ENCODE measurements at regions not wholly inside any gene's neighbourhood (a gene's known extent, or its start where the extent isn't known, plus 50 kb on each side); places are given as distances from the start of the nearest gene placed in this dataset.

GRCh38 chr7:94054130-94054529 is 50.0 kb upstream of the BET1 start:
- no peak for DNase-seq

GRCh38 chr7:94055963-94056362 is 51.8 kb upstream of the BET1 start:
- no peak for DNase-seq

GRCh38 chr7:94056796-94057207 is 52.6 kb upstream of the BET1 start:
- DNase-seq, result no peak

GRCh38 chr7:94057955-94058354 is 53.8 kb upstream of the BET1 start:
- DNase-seq, result no peak

GRCh38 chr7:94059746-94060145 is 55.6 kb upstream of the BET1 start:
- no peak for DNase-seq

GRCh38 chr7:94060752-94061151 is 56.6 kb upstream of the BET1 start:
- DNase-seq, result no peak

- DNase-seq, result no peak
These were observed 57.2 kb upstream of the BET1 start for GRCh38 chr7:94061326-94061725.

- no peak for DNase-seq
These were observed 58.2 kb upstream of the BET1 start for GRCh38 chr7:94062372-94062771.

GRCh38 chr7:94064541-94065191 is 60.5 kb upstream of the BET1 start:
- DNase-seq, result no peak

GRCh38 chr7:94067047-94067446 is 62.9 kb upstream of the BET1 start:
- no peak for DNase-seq

- no peak for DNase-seq
These were observed 63.4 kb upstream of the BET1 start for GRCh38 chr7:94067506-94067905.

GRCh38 chr7:94069162-94069739 is 65.1 kb upstream of the BET1 start:
- no peak for DNase-seq

GRCh38 chr7:94080551-94080950 is 76.4 kb upstream of the BET1 start:
- no peak for DNase-seq

- DNase-seq, result no peak
These were observed 78.0 kb upstream of the BET1 start for GRCh38 chr7:94082126-94082525.

- DNase-seq, result peak; percentile 33
These were observed 83.7 kb upstream of the BET1 start for GRCh38 chr7:94087664-94088352.

GRCh38 chr7:94088560-94088959 is 84.4 kb upstream of the BET1 start:
- DNase-seq, result no peak

GRCh38 chr7:94089806-94090205 is 85.7 kb upstream of the BET1 start:
- no peak for DNase-seq

- no peak for DNase-seq
These were observed 88.8 kb upstream of the BET1 start for GRCh38 chr7:94092980-94093379.

- DNase-seq, result no peak
These were observed 90.1 kb upstream of the BET1 start for GRCh38 chr7:94094298-94094697.

- no peak for DNase-seq
These were observed 91.3 kb upstream of the BET1 start for GRCh38 chr7:94095316-94096009.

- DNase-seq, result no peak
These were observed 95.5 kb upstream of the BET1 start for GRCh38 chr7:94099679-94100078.

- DNase-seq, result no peak
These were observed 96.7 kb upstream of the BET1 start for GRCh38 chr7:94100723-94101345.

GRCh38 chr7:94104301-94104700 is 100.1 kb upstream of the BET1 start:
- no peak for DNase-seq

Data from activated T-cell treated with anti-CD3 and anti-CD28 coated beads for 4 hours (primary cell).